Loucy (cell line): ENCODE measurements at regions not wholly inside any gene's neighbourhood (a gene's known extent, or its start where the extent isn't known, plus 50 kb on each side); places are given as distances from the start of the nearest gene placed in this dataset.

Source experiments
- H2AFZ ChIP-seq: fragments of 200-600 bp; sonication (generic); 2 replicates; pipeline ENCODE4 v1.6.0; 2016; ENCODE audit warnings: antibody characterized with exemption, mild to moderate bottlenecking, low read length, moderate library complexity
- H3F3A ChIP-seq: fragments of 200-600 bp; 2 replicates; pipeline ENCODE4 v1.6.0; 2016; ENCODE audit warnings: antibody characterized with exemption, low read depth, mild to moderate bottlenecking
- H3K27me3 ChIP-seq: fragments of 200-600 bp; sonication (generic); 2 replicates; pipeline ENCODE4 v1.6.1; 2014; ENCODE audit warnings: low read length, mild to moderate bottlenecking; ENCODE audit not compliant: insufficient read depth, poor library complexity, severe bottlenecking
- H3K36me3 ChIP-seq: fragments of 200-600 bp; sonication (generic); 2 replicates; pipeline ENCODE4 v1.6.1; 2016; ENCODE audit warnings: low read length; ENCODE audit not compliant: insufficient read depth
- H3K4me1 ChIP-seq: fragments of 200-600 bp; sonication (generic); 2 replicates; pipeline ENCODE4 v1.5.1; 2014; ENCODE audit warnings: low read length, mild to moderate bottlenecking; ENCODE audit not compliant: insufficient read depth, poor library complexity, severe bottlenecking
- H3K4me2 ChIP-seq: fragments of 200-600 bp; sonication (generic); 2 replicates; pipeline ENCODE4 v1.6.0; 2014; ENCODE audit warnings: antibody characterized with exemption, low read length, low read depth, mild to moderate bottlenecking; ENCODE audit not compliant: poor library complexity, severe bottlenecking
- H3K4me3 ChIP-seq: fragments of 200-600 bp; sonication (generic); 2 replicates; pipeline ENCODE4 v1.5.1; 2014; ENCODE audit warnings: low read length, mild to moderate bottlenecking, mixed read lengths; ENCODE audit not compliant: poor library complexity, severe bottlenecking
- H3K79me2 ChIP-seq: fragments of 200-600 bp; sonication (generic); 2 replicates; pipeline ENCODE4 v1.6.1; 2014; ENCODE audit warnings: low read length; ENCODE audit not compliant: insufficient read depth
- H3K9ac ChIP-seq: fragments of 200-600 bp; sonication (generic); 2 replicates; pipeline ENCODE4 v1.6.0; 2014; ENCODE audit warnings: mild to moderate bottlenecking, low read depth, low read length, moderate library complexity; ENCODE audit not compliant: poor library complexity, severe bottlenecking
- H3K9me2 ChIP-seq: fragments of 200-600 bp; sonication (generic); replicated peaks from 2 replicates; pipeline ENCODE4 v1.6.1; 2016; ENCODE audit warnings: low read depth, low read length, mixed read lengths
- H3K9me3 ChIP-seq: fragments of 200-600 bp; sonication (generic); 2 replicates; pipeline ENCODE4 v1.6.1; 2014; ENCODE audit warnings: mild to moderate bottlenecking, antibody characterized with exemption, low read length, low read depth; ENCODE audit not compliant: insufficient read depth
- H4K20me1 ChIP-seq: fragments of 200-600 bp; sonication (generic); 2 replicates; pipeline ENCODE4 v1.6.0; 2014; ENCODE audit warnings: antibody characterized with exemption, low read length, mild to moderate bottlenecking; ENCODE audit not compliant: insufficient read depth, poor library complexity, severe bottlenecking
- CTCF ChIP-seq: fragments of 200-600 bp; sonication (generic); conservative IDR thresholded peaks from 2 replicates; pipeline ENCODE4 v1.5.1; 2014; ENCODE audit warnings: mild to moderate bottlenecking, antibody characterized with exemption, low read length
- EZH2phosphoT487 ChIP-seq: fragments of 200-600 bp; IDR thresholded peaks from 2 replicates; pipeline ENCODE4 v1.6.1; 2018; ENCODE audit warnings: antibody characterized with exemption, mild to moderate bottlenecking, moderate library complexity, borderline replicate concordance

- TF ChIP-seq CTCF (peak; percentile 63), EZH2phosphoT487 (no peak)
- Histone ChIP-seq H3K9me3 (no peaks in the 10 kb centered on the region), H3K79me2 (no peaks in the 10 kb centered on the region), H3K27me3 (no peaks in the 10 kb centered on the region), H3K4me2 (no peak overlapping the region), H3F3A (no peaks in the 10 kb centered on the region), H2AFZ (no peak overlapping the region), H3K9me2 (no peaks in the 10 kb centered on the region), H3K9ac (no peak overlapping the region), H3K4me1 (no peaks in the 10 kb centered on the region), H3K4me3 (no peak overlapping the region), H3K36me3 (no peaks in the 10 kb centered on the region), H4K20me1 (no peaks in the 10 kb centered on the region)
Measured at GRCh38 chr4:104064646-104065577, 345.1 kb upstream of the TACR3 start.

GRCh38 chr4:104063341-104063740, 343.6 kb upstream of the TACR3 start:
- Histone ChIP-seq H3K4me3 (no peak overlapping the region), H3K9ac (no peak overlapping the region), H3F3A (no peaks in the 10 kb centered on the region), H3K4me1 (no peaks in the 10 kb centered on the region), H3K27me3 (no peaks in the 10 kb centered on the region), H4K20me1 (no peaks in the 10 kb centered on the region), H3K36me3 (no peaks in the 10 kb centered on the region), H3K9me3 (no peaks in the 10 kb centered on the region), H2AFZ (no peak overlapping the region), H3K9me2 (no peaks in the 10 kb centered on the region), H3K79me2 (no peaks in the 10 kb centered on the region), H3K4me2 (no peak overlapping the region)
- TF ChIP-seq EZH2phosphoT487 (no peak), CTCF (no peak)

DNA sequence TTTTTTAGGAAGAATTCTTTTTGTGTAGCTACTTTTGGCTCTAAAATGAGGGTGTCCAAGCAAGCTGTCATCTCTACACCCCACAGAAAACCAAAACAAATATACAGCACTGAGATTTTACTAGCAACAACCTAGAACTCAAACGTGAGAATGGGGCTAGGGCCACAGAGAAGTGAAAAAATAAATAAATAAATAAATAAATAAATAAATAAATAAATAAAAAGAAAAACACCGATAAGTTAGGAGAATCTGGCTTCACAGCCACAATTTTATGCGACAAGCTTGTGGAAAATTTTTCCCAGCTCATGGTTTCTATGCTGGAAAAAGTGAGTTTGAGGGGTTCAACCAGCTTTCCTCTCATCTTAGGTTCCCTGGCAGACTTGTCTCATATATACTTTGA, 324.6 kb upstream of the TACR3 start:
- TF ChIP-seq EZH2phosphoT487 (no peak), CTCF (no peak)
- Histone ChIP-seq H3K9me3 (no peaks in the 10 kb centered on the region), H3K9ac (no peak overlapping the region), H3K4me1 (no peaks in the 10 kb centered on the region), H4K20me1 (no peaks in the 10 kb centered on the region), H3K9me2 (no peaks in the 10 kb centered on the region), H3K27me3 (no peaks in the 10 kb centered on the region), H3K36me3 (no peaks in the 10 kb centered on the region), H3K4me3 (no peak overlapping the region), H3K79me2 (no peaks in the 10 kb centered on the region), H3K4me2 (no peak overlapping the region), H3F3A (no peaks in the 10 kb centered on the region), H2AFZ (no peak overlapping the region)
